Panc1 (cell line): ENCODE measurements at regions not wholly inside any gene's neighbourhood (a gene's known extent, or its start where the extent isn't known, plus 50 kb on each side); places are given as distances from the start of the nearest gene placed in this dataset.

Experiments used
- ATAC-seq: fragments of 200-7000 bp; cut with Tn5 transposase; 2 replicates; pipeline ENCODE4 v1.9.1; 2020; ENCODE audit warnings: mild to moderate bottlenecking, moderate library complexity
- BruUV-seq: library from RNA; stranded (reverse); fragments of 400-500 nt; replicated peaks from 2 replicates; lab custom pipeline; 2021; lab: Mats Ljungman, UMichigan
- CTCF ChIA-PET: fragments of 300-600 bp; sonication (Branson Sonifier 250); formaldehyde crosslinking; loops from one replicate; lab custom pipeline; 2022; ENCODE audit warnings: antibody characterized with exemption; lab: Charles Lee
- POLR2A ChIA-PET: fragments of 300-600 bp; sonication (Branson Sonifier 250); formaldehyde crosslinking; loops from one replicate; lab custom pipeline; 2022; ENCODE audit warnings: antibody characterized with exemption; lab: Charles Lee
- DNase-seq: peaks from one replicate; pipeline ENCODE4 v3.0.0-alpha.2; 2010; ENCODE audit warnings: low read depth, low spot score
- H3K27ac ChIP-seq: 2 replicates; pipeline ENCODE4 v1.5.1; 2011; ENCODE audit warnings: mild to moderate bottlenecking, low read length, inconsistent platforms
- H3K27me3 ChIP-seq: fragments of 200-500 bp; sonication (Bioruptor generic); 2 replicates; pipeline ENCODE4 v1.6.0; 2014; ENCODE audit warnings: low read length, inconsistent platforms; ENCODE audit not compliant: control insufficient read depth, insufficient read depth
- H3K36me3 ChIP-seq: fragments of 200-500 bp; sonication (Bioruptor generic); 2 replicates; pipeline ENCODE4 v1.5.1; 2014; ENCODE audit warnings: inconsistent platforms, mild to moderate bottlenecking, low read length, moderate library complexity; ENCODE audit not compliant: control insufficient read depth, insufficient read depth
- H3K4me1 ChIP-seq: 2 replicates; pipeline ENCODE4 v1.5.1; 2011; ENCODE audit warnings: inconsistent platforms, mild to moderate bottlenecking, low read length, moderate library complexity; ENCODE audit not compliant: control insufficient read depth, insufficient read depth
- H3K4me3 ChIP-seq, 2 experiments: 2 replicates each; pipeline ENCODE4 v1.5.1; 2011 to 2012; ENCODE audit warnings: low read depth in 2 of 2, low read length in 2 of 2, mild to moderate bottlenecking in 2 of 2, inconsistent platforms in 1 of 2, moderate library complexity in 1 of 2
- H3K9me3 ChIP-seq: fragments of 200-500 bp; sonication (Bioruptor generic); 2 replicates; pipeline ENCODE4 v1.5.1; 2014; ENCODE audit warnings: low read depth, mild to moderate bottlenecking, inconsistent platforms, low read length, moderate library complexity; ENCODE audit not compliant: control insufficient read depth, insufficient read depth
- POLR2AphosphoS5 ChIP-seq: IDR thresholded peaks from 2 replicates; pipeline ENCODE4 v1.6.1; 2012; ENCODE audit warnings: mild to moderate bottlenecking, low read depth, low read length, moderate library complexity
- SIN3A ChIP-seq: IDR thresholded peaks from 2 replicates; pipeline ENCODE4 v1.6.1; 2012; ENCODE audit warnings: low read depth, mild to moderate bottlenecking, low read length, moderate library complexity, borderline replicate concordance; ENCODE audit not compliant: insufficient read depth
- TCF7L2 ChIP-seq: IDR thresholded peaks from 2 replicates; pipeline ENCODE4 v1.6.1; 2011; ENCODE audit warnings: mild to moderate bottlenecking, low read depth, low read length, inconsistent platforms
- in situ Hi-C: cut with HindIII; loops from 2 replicates; pipeline ENCODE4 v1.10.0; 2016; ENCODE audit warnings: low sequenced_read_pairs, low pct_unique_long_range_greater_than_20kb
- intact Hi-C: fragments of 100-400 bp; cut with micrococcal nuclease; formaldehyde crosslinking; loops from one replicate; pipeline ENCODE4 v1.10.0; 2022; ENCODE audit not compliant: unreplicated experiment
- TF ChIP-seq, protein P1 (sequence below): fragments of 450-650 bp; IDR thresholded peaks from 2 replicates; pipeline ENCODE4 v1.5.1; 2017; ENCODE audit warnings: mild to moderate bottlenecking
- TF ChIP-seq, protein P2 (sequence below), 2 experiments: IDR thresholded peaks; 2 replicates each; pipeline ENCODE4 v1.6.1; 2011 to 2012; ENCODE audit warnings: low read depth in 2 of 2, control low read depth in 1 of 2, low read length in 1 of 2, mild to moderate bottlenecking in 1 of 2, moderate library complexity in 1 of 2; ENCODE audit not compliant: insufficient read depth in 1 of 2

DNA sequence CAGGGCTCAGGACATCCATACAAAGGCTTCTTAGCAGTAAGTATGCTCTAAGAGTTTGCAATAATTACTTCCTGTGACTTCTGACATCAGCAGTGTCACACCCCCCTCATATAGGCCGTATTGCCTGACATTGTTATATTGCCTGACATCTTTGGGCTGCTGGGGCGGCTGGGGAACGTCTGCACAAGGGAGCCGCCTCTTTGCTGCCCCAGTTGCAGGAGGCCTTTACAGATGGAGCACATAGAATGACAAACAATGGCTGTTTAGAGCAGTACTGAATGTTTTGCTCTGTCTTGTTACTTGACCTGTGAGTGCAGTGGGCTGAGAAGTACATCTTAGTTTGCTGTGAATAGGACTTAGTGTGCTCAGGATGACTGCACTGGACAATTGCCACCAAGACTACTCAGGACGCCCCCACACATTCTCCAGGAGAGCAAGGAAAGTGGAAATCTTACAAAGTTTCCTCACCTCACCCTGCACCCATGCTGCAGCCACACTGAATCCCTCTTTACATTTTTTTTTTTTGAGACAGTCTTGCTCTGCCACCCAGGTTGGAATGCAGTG lies 65.4 kb upstream of the SPOCK1 start:
- in situ Hi-C loops (no loop called here), intact Hi-C loops (no loop called here)
- no TSS peak for BruUV-seq
- ATAC-seq (no peak), DNase-seq (no peak)
- Histone ChIP-seq H3K4me1 (no peaks in the 10 kb centered on the region), H3K36me3 (no peaks in the 10 kb centered on the region), H3K4me3 (no peak overlapping the region), H3K9me3 (no peaks in the 10 kb centered on the region), H3K27me3 (no peaks in the 10 kb centered on the region), H3K27ac (no peak overlapping the region)
- POLR2A ChIA-PET, result no interaction called here
- TF ChIP-seq, protein P1, sequence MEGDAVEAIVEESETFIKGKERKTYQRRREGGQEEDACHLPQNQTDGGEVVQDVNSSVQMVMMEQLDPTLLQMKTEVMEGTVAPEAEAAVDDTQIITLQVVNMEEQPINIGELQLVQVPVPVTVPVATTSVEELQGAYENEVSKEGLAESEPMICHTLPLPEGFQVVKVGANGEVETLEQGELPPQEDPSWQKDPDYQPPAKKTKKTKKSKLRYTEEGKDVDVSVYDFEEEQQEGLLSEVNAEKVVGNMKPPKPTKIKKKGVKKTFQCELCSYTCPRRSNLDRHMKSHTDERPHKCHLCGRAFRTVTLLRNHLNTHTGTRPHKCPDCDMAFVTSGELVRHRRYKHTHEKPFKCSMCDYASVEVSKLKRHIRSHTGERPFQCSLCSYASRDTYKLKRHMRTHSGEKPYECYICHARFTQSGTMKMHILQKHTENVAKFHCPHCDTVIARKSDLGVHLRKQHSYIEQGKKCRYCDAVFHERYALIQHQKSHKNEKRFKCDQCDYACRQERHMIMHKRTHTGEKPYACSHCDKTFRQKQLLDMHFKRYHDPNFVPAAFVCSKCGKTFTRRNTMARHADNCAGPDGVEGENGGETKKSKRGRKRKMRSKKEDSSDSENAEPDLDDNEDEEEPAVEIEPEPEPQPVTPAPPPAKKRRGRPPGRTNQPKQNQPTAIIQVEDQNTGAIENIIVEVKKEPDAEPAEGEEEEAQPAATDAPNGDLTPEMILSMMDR, result no peak
- TF ChIP-seq, protein P2, sequence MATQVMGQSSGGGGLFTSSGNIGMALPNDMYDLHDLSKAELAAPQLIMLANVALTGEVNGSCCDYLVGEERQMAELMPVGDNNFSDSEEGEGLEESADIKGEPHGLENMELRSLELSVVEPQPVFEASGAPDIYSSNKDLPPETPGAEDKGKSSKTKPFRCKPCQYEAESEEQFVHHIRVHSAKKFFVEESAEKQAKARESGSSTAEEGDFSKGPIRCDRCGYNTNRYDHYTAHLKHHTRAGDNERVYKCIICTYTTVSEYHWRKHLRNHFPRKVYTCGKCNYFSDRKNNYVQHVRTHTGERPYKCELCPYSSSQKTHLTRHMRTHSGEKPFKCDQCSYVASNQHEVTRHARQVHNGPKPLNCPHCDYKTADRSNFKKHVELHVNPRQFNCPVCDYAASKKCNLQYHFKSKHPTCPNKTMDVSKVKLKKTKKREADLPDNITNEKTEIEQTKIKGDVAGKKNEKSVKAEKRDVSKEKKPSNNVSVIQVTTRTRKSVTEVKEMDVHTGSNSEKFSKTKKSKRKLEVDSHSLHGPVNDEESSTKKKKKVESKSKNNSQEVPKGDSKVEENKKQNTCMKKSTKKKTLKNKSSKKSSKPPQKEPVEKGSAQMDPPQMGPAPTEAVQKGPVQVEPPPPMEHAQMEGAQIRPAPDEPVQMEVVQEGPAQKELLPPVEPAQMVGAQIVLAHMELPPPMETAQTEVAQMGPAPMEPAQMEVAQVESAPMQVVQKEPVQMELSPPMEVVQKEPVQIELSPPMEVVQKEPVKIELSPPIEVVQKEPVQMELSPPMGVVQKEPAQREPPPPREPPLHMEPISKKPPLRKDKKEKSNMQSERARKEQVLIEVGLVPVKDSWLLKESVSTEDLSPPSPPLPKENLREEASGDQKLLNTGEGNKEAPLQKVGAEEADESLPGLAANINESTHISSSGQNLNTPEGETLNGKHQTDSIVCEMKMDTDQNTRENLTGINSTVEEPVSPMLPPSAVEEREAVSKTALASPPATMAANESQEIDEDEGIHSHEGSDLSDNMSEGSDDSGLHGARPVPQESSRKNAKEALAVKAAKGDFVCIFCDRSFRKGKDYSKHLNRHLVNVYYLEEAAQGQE (IDR thresholded peaks at IDR 0.05; ENCODE audit: insufficient read depth in 1 of 2, low read depth in 2 of 2, low read length in 1 of 2), result no peak
- no peak for TF ChIP-seq POLR2AphosphoS5
- no peak for TF ChIP-seq SIN3A
- no peak for TF ChIP-seq TCF7L2
- CTCF ChIA-PET, result no interaction called here

DNA sequence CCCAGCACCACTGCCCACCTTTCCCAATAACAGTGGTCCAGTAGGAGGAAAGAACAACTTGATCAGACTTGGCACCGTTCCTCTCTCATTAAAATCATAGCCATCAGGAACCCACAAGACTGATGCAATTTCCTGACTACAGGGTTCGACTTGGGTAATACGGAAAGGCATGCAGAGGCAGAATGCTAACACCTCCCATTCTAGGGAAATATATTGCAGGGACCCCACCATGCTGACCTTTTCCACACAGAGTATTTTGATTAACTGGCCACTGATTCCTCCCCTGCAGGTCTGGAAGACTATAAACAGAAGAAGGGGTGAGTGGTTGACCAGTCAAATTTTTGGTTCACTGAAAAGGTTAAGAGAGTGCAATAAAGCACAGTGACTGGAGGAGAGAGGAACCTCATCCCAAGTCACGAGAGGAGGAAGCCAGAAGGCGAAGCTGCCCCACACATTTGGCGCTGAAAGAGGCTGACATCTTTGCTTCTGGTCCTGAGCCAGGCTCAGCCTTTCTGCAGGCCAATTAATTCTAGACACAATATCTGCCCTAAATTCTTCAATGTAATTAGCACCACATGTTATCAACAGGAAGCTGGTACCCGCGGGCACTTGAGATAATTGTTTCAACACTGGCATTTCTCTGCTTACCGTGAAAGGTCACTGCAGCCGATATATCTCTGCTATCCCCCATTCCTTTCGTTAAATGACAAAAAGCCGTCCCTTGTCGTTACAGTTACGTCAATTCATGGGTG lies 64.7 kb upstream of the SPOCK1 start:
- H3K27ac ChIP-seq, result no peak overlapping the region
- no peaks in the 10 kb centered on the region for H3K4me1 ChIP-seq
- no peak for DNase-seq
- no peak for ATAC-seq
- CTCF ChIA-PET, result no interaction called here
- intact Hi-C loops (no loop called here), in situ Hi-C loops (no loop called here)
- H3K4me3 ChIP-seq, result no peak overlapping the region
- BruUV-seq, result no TSS peak
- H3K9me3 ChIP-seq, result no peaks in the 10 kb centered on the region
- no peaks in the 10 kb centered on the region for H3K27me3 ChIP-seq
- TF ChIP-seq, protein P1, result no peak
- TF ChIP-seq TCF7L2 (no peak), POLR2AphosphoS5 (no peak), SIN3A (no peak)
- TF ChIP-seq, protein P2 (IDR thresholded peaks at IDR 0.05; ENCODE audit: insufficient read depth in 1 of 2, low read depth in 2 of 2, low read length in 1 of 2), result no peak
- no peaks in the 10 kb centered on the region for H3K36me3 ChIP-seq
- POLR2A ChIA-PET, result no interaction called here
